Dedifferentiated amniotic fluid mesenchymal stem cell (primary cell): ENCODE measurements at regions not wholly inside any gene's neighbourhood (a gene's known extent, or its start where the extent isn't known, plus 50 kb on each side); places are given as distances from the start of the nearest gene placed in this dataset.
"Not testable (repeated sequence)": the region's sequence is repeated elsewhere in the genome, so short reads cannot be mapped to it uniquely, and the experiment has no call there.

Source experiments
- DNase-seq: peaks from one replicate; pipeline ENCODE4 v3.0.0-alpha.2; 2016; ENCODE audit errors: extremely low spot score

GRCh38 chr10:109732254-109732965, 190.9 kb downstream of the XPNPEP1 start:
- no peak for DNase-seq

- DNase-seq: not testable (repeated sequence)
These were observed 193.4 kb downstream of the XPNPEP1 start for GRCh38 chr10:109729895-109730294.

GRCh38 chr10:109727436-109727835, 195.9 kb downstream of the XPNPEP1 start:
- no peak for DNase-seq

GRCh38 chr10:109726473-109726872, 196.8 kb downstream of the XPNPEP1 start:
- DNase-seq: no peak

- DNase-seq: no peak
These were observed 200.0 kb downstream of the XPNPEP1 start for GRCh38 chr10:109723305-109723704.

- DNase-seq: no peak
These were observed 201.8 kb downstream of the XPNPEP1 start for GRCh38 chr10:109721453-109722064.

- no peak for DNase-seq
These were observed 217.2 kb downstream of the XPNPEP1 start for GRCh38 chr10:109706026-109706560.

- DNase-seq: no peak
These were observed 221.6 kb downstream of the XPNPEP1 start for GRCh38 chr10:109701633-109702215.

GRCh38 chr10:109698882-109699664, 224.2 kb downstream of the XPNPEP1 start:
- DNase-seq: no peak

GRCh38 chr10:109698086-109698485, 225.2 kb downstream of the XPNPEP1 start:
- DNase-seq: no peak

- DNase-seq: no peak
These were observed 226.1 kb downstream of the XPNPEP1 start for GRCh38 chr10:109696981-109697775.

GRCh38 chr10:109696462-109696861, 226.8 kb downstream of the XPNPEP1 start:
- DNase-seq: no peak

- no peak for DNase-seq
These were observed 227.3 kb downstream of the XPNPEP1 start for GRCh38 chr10:109695988-109696387.

GRCh38 chr10:109689785-109690184, 233.5 kb downstream of the XPNPEP1 start:
- no peak for DNase-seq

GRCh38 chr10:109679478-109679877, 243.8 kb downstream of the XPNPEP1 start:
- no peak for DNase-seq

- no peak for DNase-seq
These were observed 244.5 kb downstream of the XPNPEP1 start for GRCh38 chr10:109678857-109679256.

- no peak for DNase-seq
These were observed 246.6 kb downstream of the XPNPEP1 start for GRCh38 chr10:109676703-109677102.

- no peak for DNase-seq
These were observed 254.6 kb downstream of the XPNPEP1 start for GRCh38 chr10:109668703-109669102.

- no peak for DNase-seq
These were observed 255.1 kb downstream of the XPNPEP1 start for GRCh38 chr10:109668154-109668665.

GRCh38 chr10:109665321-109665720, 258.0 kb downstream of the XPNPEP1 start:
- DNase-seq: no peak

- DNase-seq: no peak
These were observed 258.8 kb downstream of the XPNPEP1 start for GRCh38 chr10:109664554-109664953.
